ENCODE measurements at regions not wholly inside any gene's neighbourhood (a gene's known extent, or its start where the extent isn't known, plus 50 kb on each side); places are given as distances from the start of the nearest gene placed in this dataset.
"Not testable (repeated sequence)": the region's sequence is repeated elsewhere in the genome, so short reads cannot be mapped to it uniquely, and the experiment has no call there.

DNA sequence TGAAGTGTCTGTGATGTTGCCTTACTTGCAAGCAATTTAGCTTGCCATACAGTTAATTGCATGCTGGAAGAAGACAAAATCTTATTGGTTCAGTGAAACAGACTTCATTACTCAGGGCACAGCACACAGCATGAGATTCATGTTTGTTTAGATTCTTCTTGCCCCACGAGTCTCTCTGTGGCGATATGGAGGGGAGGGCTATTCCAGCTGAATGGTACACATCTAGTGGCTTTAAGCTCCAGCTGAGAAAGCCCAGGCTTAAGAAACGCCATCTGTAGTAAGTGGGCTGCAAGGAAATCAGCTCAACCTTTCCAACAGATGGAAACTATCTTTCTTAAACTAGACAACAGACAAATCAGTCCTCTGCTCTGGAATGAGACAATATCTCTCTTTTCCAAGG is 1022.0 kb downstream of the NCAM2 start:
- no peak for DNase-seq

DNA sequence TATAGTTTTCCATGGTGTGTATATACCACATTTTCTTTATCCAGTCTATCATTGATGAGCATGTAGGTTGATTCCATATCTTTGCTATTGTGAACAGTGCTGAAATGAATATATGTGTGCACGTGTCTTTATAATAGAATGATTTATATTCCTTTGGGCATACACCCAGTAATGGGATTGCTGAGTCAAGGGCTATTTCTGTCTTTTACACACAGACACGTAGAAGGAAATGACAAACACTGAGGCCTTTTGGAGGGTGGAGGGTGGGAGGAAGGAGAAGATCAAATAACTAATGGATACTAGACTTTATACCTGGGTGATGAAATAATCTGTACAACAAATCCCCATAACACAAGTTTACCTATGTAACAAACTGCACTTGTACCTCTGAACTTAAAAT is 1025.7 kb downstream of the NCAM2 start:
- DNase-seq = not testable (repeated sequence)

- DNase-seq = no peak
These were observed 1046.2 kb downstream of the NCAM2 start for GRCh38 chr21:22044431-22044830.

DNA sequence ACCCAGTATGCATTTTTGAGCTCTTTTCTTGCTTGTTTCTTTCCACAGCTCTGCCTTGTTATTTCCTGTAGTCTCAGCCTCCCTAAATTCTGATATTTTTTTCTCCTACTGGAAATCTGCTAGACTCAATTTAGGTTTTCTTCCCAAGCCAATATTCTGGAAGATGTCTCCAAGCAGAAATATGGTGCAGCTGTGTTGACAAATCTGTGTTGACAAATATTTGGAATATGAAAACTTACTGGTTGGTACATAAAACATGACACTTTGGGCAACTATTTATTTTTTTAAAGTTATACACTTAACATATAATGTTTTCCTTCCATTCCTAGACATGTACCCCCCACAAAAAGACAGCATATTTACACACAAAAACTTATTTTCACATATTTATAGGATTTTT is 1048.4 kb downstream of the NCAM2 start:
- no peak for DNase-seq

DNA sequence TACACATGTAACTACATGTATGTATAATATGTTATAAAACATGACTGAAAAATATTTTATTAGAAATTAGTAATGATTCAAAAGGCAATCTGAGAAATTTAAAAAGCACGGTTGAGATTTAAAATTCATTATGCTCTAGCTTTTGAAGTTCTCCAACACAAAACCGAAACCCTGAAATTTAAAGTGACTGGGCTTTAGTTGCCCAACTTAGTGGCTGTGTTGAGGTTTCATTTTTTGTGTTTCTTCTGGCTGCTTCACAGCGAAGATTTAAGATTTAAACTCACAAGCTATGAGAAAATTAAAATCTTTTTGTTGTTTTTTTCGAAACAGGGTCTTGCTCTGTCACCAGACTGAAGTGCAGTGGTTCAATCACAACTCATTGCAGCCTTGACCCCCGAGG is 1058.7 kb downstream of the NCAM2 start:
- DNase-seq = no peak

- no peak for DNase-seq
These were observed 1064.4 kb downstream of the NCAM2 start for GRCh38 chr21:22062472-22063139.

DNA sequence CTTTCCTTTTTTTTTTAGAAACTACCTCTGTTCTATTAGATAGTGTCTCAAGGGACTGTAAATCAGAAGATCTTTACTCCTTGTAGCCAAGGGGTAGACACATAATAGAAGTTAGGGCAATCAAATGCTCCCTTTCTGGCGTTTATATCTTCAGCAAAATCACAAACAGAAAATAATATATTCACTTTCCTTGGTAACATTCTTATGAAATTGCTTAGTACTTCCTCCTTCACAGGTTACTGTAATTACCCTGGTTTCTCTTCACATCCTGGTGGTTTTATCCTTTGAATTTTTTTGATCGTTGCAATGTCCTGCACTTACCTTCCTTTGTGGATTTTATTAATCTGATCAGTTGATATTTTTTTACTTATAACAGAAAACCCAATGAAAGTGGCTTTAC is 1064.9 kb downstream of the NCAM2 start:
- no peak for DNase-seq

GRCh38 chr21:22076471-22076870 is 1078.3 kb downstream of the NCAM2 start:
- no peak for DNase-seq

GRCh38 chr21:22083899-22084298 is 1085.7 kb downstream of the NCAM2 start:
- DNase-seq = no peak

DNA sequence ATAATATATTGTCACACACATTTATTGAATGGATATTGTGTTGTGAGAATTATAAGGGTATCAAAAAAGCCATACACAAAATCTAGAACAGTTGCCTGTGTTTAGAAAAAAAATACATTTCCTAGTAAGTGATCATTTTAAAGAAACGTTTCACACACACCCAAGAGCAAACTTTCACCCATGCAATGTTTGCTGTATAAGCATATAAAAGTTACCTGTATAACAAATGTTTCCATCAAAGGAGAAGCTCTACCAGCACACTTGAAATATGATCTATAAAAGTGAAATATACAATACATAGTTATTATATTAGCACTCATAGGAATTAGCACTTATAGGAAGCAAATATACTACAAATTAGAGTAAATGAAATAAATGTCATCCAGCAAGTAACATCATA is 1098.1 kb downstream of the NCAM2 start:
- DNase-seq = no peak

DNA sequence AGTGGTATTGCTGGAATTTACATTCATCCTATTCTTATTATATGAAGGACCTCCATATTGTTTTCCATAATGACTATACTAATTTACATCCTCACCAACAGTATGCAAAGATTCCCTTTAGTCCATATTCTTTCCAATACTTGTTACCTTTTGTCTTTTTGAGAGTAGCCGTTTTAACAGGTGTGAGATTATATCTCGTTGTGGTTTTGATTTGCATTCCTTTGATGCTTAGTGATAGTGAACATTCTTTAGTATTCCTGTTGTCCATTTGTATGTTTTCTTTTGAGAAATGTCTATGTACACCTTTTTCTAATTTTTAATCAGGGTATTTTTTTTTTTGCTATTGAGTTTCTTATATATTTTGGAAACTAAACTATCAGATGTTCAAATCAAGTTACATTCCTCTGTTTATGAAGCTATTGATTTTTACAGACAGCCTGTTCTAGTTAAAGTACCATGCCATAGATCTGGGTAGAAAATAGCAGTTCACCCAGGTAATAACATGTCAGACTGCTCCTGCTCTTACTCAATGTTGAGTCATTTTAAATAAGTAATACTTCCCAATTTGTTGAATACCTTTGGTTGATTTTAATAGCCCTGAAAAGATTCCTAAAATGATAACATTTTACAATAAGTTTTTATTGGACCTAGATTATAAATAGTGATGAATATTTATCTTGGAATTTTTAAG is 1108.7 kb downstream of the NCAM2 start:
- DNase-seq = no peak

DNA sequence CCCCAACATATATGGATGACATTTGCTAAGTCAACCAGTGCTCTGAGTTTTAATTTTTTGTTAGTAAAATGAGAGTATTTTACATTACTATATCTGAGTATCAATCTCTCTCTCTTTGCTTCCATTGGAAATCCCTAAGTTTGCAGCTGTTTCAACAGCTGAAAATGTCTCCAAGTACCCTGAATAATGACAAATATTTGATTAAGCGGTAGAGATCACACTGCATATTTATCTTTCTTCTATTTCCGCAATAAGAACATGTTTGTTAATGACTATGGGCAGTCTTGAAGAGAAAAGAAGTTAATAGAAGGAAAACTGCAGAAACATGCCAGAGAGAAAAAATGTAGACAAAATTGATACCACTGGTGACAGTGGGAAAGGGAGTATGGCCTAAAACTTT is 1117.5 kb downstream of the NCAM2 start:
- no peak for DNase-seq

GRCh38 chr21:22120616-22121266 is 1122.5 kb downstream of the NCAM2 start:
- no peak for DNase-seq

DNA sequence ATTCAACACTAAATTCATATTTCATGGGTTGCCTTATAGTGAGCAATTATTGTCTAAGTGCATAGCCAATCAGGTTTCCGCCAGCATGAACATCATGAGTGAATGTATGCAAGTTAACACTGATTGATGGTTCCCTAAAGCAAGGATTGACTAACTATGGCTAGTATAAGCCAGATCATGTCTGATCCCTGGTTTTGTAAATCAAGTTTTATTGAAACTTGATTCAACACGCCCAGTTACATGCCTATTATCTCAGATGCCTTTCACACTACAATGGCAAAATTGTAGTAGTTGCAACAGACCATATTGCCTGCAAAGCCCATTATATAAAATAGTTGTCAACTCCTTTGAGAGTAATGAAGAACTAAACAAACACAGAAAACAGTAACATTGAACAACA is 1127.4 kb downstream of the NCAM2 start:
- no peak for DNase-seq

DNA sequence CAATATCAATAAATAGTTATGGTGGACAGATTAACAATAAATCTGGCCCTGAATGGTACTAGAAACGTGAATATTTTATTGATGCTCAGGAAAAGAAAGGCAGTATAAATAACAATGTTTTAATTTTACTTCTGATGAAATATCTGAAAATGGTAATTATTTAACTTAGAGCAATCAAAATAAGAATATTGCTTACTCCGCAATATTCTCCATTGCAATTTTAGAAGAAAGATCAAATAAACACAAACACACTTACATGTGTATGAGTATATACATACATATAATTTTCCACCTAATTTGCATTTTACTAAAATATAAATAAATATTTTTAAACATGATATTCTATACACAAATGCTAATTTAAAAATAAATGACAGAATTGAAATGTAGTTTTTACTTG is 1130.5 kb downstream of the NCAM2 start:
- no peak for DNase-seq

GRCh38 chr21:22132358-22133071 is 1134.3 kb downstream of the NCAM2 start:
- DNase-seq = no peak

DNA sequence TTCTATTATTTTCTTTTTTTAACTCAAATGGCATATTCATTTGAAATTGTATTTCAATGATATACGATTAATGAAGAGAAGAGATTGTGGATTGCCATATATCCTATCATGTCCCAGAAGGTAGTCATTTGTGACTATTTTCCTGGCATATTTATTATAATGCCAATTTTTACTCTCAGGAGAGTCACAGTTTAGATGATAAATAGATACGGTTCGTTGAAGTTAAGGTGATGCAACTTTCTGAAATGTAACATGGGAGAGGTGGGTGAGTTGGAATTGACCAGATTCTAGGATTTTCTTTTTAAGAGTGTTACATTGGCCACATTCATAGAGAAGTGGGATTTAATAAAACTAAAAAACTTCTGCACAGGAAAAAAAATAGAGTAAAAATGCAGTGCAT is 1138.5 kb downstream of the NCAM2 start:
- no peak for DNase-seq

DNA sequence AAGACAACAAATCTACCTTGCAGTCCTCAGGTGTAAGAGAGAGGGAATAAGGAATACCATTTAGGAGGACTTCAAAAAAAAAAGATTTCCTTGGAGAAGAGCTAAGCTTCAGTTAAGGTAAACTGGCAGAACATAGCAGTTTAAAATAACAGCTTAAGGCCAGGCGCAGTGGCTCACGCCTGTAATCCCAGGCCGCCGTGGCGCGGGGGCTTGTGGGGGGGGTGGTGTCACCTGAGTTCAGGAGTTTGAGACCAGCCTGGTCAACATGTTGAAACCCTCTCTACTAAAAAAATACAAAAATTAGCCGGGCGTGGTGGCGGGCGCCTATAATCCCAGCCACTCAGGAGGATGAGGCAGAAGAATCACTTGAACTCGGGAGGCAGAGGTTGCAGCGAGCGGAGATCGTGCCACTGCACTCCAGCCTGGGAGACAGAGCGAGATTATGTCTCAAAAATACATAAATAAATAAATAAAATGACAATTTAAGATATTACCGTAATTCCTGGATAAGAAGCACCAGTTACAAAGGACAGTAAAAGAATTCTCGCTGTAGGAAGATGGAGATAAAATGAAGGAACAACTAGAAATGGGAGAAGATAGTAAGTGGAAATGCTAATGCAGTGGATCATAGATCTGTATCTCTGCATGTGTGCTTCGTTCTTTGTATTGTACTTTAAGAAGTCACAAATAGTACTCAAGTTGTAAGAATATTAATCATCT is 1140.2 kb downstream of the NCAM2 start:
- DNase-seq = no peak

GRCh38 chr21:22145545-22145944 is 1147.3 kb downstream of the NCAM2 start:
- DNase-seq = no peak

DNA sequence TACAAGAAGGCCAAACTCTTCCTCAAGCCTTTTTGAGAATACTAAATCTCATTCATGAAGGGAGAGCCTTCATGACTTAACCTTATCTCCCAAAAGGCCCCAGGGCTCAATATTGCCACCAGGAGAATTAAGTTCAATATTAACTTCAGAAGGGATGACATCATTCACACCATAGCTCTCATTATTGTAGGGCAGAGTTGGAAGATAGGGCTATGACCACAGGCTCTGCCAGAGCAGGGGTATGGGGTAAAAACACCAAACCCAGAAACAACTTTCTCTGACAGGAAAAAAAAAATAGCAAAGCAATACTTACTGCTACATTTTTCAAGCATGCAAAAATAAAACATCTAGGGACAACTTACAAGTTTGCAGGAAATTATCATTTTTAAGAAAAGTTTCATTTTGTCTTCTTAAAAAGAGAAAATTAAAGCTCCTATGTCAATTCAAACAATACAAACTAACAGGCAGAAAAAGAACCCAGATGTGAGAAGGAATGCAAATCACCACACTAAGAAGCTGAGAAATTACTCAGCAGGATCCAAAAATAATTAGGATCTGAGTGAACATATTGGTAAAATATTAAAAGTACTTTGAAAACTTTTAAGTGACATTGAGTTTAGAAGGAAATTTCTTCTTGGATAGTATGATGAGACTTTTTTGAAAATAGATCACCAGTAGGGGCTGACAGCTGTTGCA is 1156.5 kb downstream of the NCAM2 start:
- no peak for DNase-seq

- no peak for DNase-seq
These were observed 1166.7 kb downstream of the NCAM2 start for GRCh38 chr21:22164912-22165311.

- no peak for DNase-seq
These were observed 1176.5 kb downstream of the NCAM2 start for GRCh38 chr21:22174746-22175145.
